Endodermal cell (in vitro differentiated cells): ENCODE measurements at regions not wholly inside any gene's neighbourhood (a gene's known extent, or its start where the extent isn't known, plus 50 kb on each side); places are given as distances from the start of the nearest gene placed in this dataset.
"Not testable (repeated sequence)": the region's sequence is repeated elsewhere in the genome, so short reads cannot be mapped to it uniquely, and the experiment has no call there.

ENCODE experiments used
- DNase-seq: peaks from one replicate; pipeline ENCODE4 v3.0.0-alpha.2; 2017
- H3K27ac ChIP-seq: 2 replicates; pipeline ENCODE4 v1.5.1; 2013; ENCODE audit warnings: mild to moderate bottlenecking, low read depth, low read length, moderate library complexity
- H3K27me3 ChIP-seq: 2 replicates; pipeline ENCODE4 v1.6.1; 2013; ENCODE audit warnings: mild to moderate bottlenecking, low read length, moderate library complexity; ENCODE audit not compliant: insufficient read depth, control insufficient read depth, poor library complexity, severe bottlenecking
- H3K36me3 ChIP-seq: 2 replicates; pipeline ENCODE4 v1.7.0; 2013; ENCODE audit warnings: mild to moderate bottlenecking, low read length, moderate library complexity; ENCODE audit not compliant: control insufficient read depth, insufficient read depth
- H3K4me1 ChIP-seq: one replicate; pipeline ENCODE4 v1.7.0; 2013; ENCODE audit warnings: low read length; ENCODE audit not compliant: control insufficient read depth, insufficient read depth
- H3K4me3 ChIP-seq: 2 replicates; pipeline ENCODE4 v1.5.1; 2013; ENCODE audit warnings: mild to moderate bottlenecking, low read length, moderate library complexity
- H3K9ac ChIP-seq: 2 replicates; pipeline ENCODE4 v1.6.1; 2013; ENCODE audit warnings: mild to moderate bottlenecking, low read length, moderate library complexity; ENCODE audit not compliant: poor library complexity, severe bottlenecking; ENCODE audit errors: extremely low read depth
- H3K9me3 ChIP-seq: 2 replicates; pipeline ENCODE4 v1.6.1; 2013; ENCODE audit warnings: mild to moderate bottlenecking, low read length, moderate library complexity; ENCODE audit not compliant: control insufficient read depth
- H3K27ac Mint-ChIP-seq: 2 replicates; pipeline ENCODE4 v1.8.0; 2020; ENCODE audit warnings: mixed read lengths
- H3K27me3 Mint-ChIP-seq: 2 replicates; pipeline ENCODE4 v1.8.0; 2021; ENCODE audit warnings: mild to moderate bottlenecking, mixed read lengths; ENCODE audit not compliant: insufficient read depth
- H3K36me3 Mint-ChIP-seq: 2 replicates; pipeline ENCODE4 v1.8.0; 2020; ENCODE audit warnings: low read depth, mixed read lengths
- H3K4me1 Mint-ChIP-seq: 2 replicates; pipeline ENCODE4 v1.8.0; 2020; ENCODE audit warnings: mixed read lengths
- H3K4me3 Mint-ChIP-seq: 2 replicates; pipeline ENCODE4 v1.8.0; 2020; ENCODE audit warnings: mild to moderate bottlenecking, moderate library complexity, mixed read lengths
- H3K9me3 Mint-ChIP-seq: 2 replicates; pipeline ENCODE4 v1.8.0; 2020; ENCODE audit warnings: mild to moderate bottlenecking, mixed read lengths
- CTCF ChIP-seq: fragments of 200-600 bp; sonication (generic); conservative IDR thresholded peaks from 2 replicates; pipeline ENCODE4 v1.5.0; 2021; ENCODE audit warnings: antibody characterized with exemption, mild to moderate bottlenecking
- WGBS, 2 experiments: methylation state at CpG; one replicate each; pipeline versions ENCODE4 v1.1.5 to v1.1.7; 2013; ENCODE audit warnings: missing lambda C conversion rate in 2 of 2, mixed read lengths in 1 of 2; ENCODE audit not compliant: insufficient coverage in 1 of 2, insufficient read length in 1 of 2; 5-methylcytosine and 5-hydroxymethylcytosine counted together

GRCh38 chr4:99736846-99737245, 79.2 kb upstream of the C4orf54 start:
- TF ChIP-seq CTCF, result no peak
- H3K36me3 Mint-ChIP-seq, result peaks cover 4% of the 10 kb centered on the region
- Histone ChIP-seq H3K36me3 (no peaks in the 10 kb centered on the region), H3K9me3 (peaks cover 11% of the 10 kb centered on the region), H3K9ac (no peak overlapping the region), H3K4me3 (no peak overlapping the region), H3K27me3 (no peaks in the 10 kb centered on the region), H3K4me1 (no peaks in the 10 kb centered on the region), H3K27ac (no peak overlapping the region)
- 85 to 100% methylated on average over 1 of the region's 1 CpG for WGBS, 2 experiments
- peaks cover 18% of the 10 kb centered on the region for H3K9me3 Mint-ChIP-seq
- no peak overlapping the region for H3K4me3 Mint-ChIP-seq
- no peaks in the 10 kb centered on the region for H3K27me3 Mint-ChIP-seq
- no peaks in the 10 kb centered on the region for H3K4me1 Mint-ChIP-seq
- no peak for DNase-seq
- H3K27ac Mint-ChIP-seq, result no peak overlapping the region

- no peak overlapping the region for H3K9ac ChIP-seq
- no peaks in the 10 kb centered on the region for H3K4me1 ChIP-seq
- Mint-ChIP-seq H3K27me3 (no peaks in the 10 kb centered on the region), H3K27ac (no peak overlapping the region), H3K36me3 (peaks cover 4% of the 10 kb centered on the region), H3K9me3 (peaks cover 18% of the 10 kb centered on the region), H3K4me1 (no peaks in the 10 kb centered on the region), H3K4me3 (no peak overlapping the region)
- no peaks in the 10 kb centered on the region for H3K27me3 ChIP-seq
- no peak for TF ChIP-seq CTCF
- H3K27ac ChIP-seq, result no peak overlapping the region
- peaks cover 11% of the 10 kb centered on the region for H3K9me3 ChIP-seq
- DNase-seq, result no peak
- no peak overlapping the region for H3K4me3 ChIP-seq
- H3K36me3 ChIP-seq, result no peaks in the 10 kb centered on the region
These were observed 78.2 kb upstream of the C4orf54 start for GRCh38 chr4:99735822-99736221.

GRCh38 chr4:99734583-99735322, 77.1 kb upstream of the C4orf54 start:
- H3K27ac Mint-ChIP-seq, result no peak overlapping the region
- H3K9me3 Mint-ChIP-seq, result peaks cover 20% of the 10 kb centered on the region
- H3K27me3 Mint-ChIP-seq, result no peaks in the 10 kb centered on the region
- Histone ChIP-seq H3K27ac (no peak overlapping the region), H3K27me3 (no peaks in the 10 kb centered on the region), H3K4me3 (no peak overlapping the region), H3K9ac (no peak overlapping the region), H3K36me3 (no peaks in the 10 kb centered on the region), H3K4me1 (no peaks in the 10 kb centered on the region), H3K9me3 (peaks cover 16% of the 10 kb centered on the region)
- no peak overlapping the region for H3K4me3 Mint-ChIP-seq
- peaks cover 4% of the 10 kb centered on the region for H3K36me3 Mint-ChIP-seq
- no peaks in the 10 kb centered on the region for H3K4me1 Mint-ChIP-seq
- DNase-seq, result no peak
- no peak for TF ChIP-seq CTCF
- WGBS, 2 experiments, result 97% methylated on average over 2 of the region's 2 CpGs; no CpG with 5 or more reads in 1 of the 2 experiments

GRCh38 chr4:99733455-99733854, 75.8 kb upstream of the C4orf54 start:
- not testable (repeated sequence) for H3K36me3 ChIP-seq, H3K9ac ChIP-seq, DNase-seq, H3K27me3 Mint-ChIP-seq, H3K4me3 ChIP-seq, H3K4me1 ChIP-seq, H3K27ac ChIP-seq, H3K4me1 Mint-ChIP-seq, H3K4me3 Mint-ChIP-seq, H3K36me3 Mint-ChIP-seq, H3K27ac Mint-ChIP-seq, H3K27me3 ChIP-seq
- H3K9me3 Mint-ChIP-seq, result peaks cover 26% of the 10 kb centered on the region
- H3K9me3 ChIP-seq, result peaks cover 26% of the 10 kb centered on the region
- WGBS, 2 experiments, result 86 to 93% methylated on average over 4 of the region's 4 CpGs
